T-helper 1 cell treated with Interleukin-12 subunit alpha and Interleukin-12 subunit beta and Interleukin-4 antibody, amounts not matched to agents 30 ng/mL and 1 ng/mL, for 36 hours (primary cell): ENCODE measurements at regions not wholly inside any gene's neighbourhood (a gene's known extent, or its start where the extent isn't known, plus 50 kb on each side); places are given as distances from the start of the nearest gene placed in this dataset.

ENCODE experiments used
- intact Hi-C: fragments of 100-400 bp; cut with micrococcal nuclease; formaldehyde crosslinking; loops from one replicate; pipeline ENCODE4 v1.15.1; 2024

DNA sequence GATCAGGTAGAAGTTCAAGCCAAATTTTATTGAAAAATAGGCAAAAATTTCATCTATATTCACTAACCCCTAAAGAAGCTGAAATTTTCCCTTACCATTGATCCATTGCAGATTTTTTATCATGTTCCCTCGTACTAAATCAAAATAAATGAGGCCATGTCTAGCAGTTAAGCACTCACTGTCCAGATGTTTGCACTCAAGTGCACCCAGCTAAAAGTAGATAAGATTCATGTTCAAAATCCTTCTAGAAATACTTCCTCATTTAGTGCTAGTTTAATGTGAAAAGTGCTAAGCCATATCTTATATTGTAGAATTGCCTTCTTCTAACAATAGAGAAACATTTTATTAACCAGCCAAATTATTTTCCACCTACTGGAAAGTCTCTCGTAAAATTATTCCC lies 164.7 kb upstream of the UBE2E2 start:
- intact Hi-C loops: no loop called here

DNA sequence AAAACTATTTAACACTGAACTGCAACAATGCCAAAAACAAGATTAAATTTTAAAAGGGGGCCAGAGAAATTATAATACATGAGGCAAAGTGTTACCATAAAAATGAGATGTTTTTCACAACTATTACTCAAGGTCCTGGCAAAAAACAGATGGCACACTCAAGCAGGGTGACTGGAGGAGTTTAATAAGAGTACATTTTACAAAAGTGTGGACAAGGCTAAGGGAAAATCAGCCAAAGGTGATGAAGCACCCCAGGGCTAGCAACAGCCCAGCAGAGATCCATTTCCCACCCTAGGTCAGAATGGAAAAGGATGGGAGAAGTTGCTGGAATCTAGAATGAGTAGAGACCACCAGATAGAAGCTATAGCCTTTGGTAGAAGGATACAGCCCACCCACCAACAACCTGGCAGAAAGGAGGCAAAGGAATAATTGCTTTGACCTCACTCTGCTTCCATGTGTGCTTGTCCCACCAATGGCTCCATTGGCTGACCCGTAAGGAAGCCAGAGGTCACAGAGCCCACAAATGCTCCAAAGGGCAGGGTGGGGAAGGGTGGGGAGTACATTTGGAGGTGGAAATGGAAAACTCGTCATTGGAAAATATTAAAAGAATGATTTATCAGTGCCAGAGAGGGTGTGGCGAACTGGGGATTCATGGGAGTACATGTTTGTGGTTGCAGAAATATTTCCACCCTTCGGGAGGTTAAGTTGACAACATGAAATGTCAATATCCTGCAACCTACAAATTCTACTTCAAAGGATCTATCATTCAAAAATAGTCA lies 161.0 kb upstream of the UBE2E2 start:
- intact Hi-C loops: no loop called here

DNA sequence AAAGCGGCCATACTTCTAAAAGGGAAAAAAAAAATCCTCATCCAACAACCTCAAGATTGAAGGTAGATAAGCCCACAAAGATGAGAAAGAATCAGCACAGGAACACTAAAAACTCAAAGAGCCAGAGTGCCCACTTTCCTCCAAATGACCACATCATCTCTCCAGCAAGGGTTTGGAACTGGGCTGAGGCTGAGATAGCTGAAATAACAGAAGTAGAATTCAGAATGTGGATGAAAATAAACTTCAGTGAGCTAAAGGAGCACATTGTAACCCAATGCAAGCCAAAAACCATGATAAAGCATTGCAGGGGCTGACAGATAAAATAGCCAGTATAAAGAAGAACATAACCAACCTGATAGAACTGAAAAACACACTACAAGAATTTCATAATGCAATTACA lies 158.7 kb upstream of the UBE2E2 start:
- intact Hi-C loops: no loop called here

DNA sequence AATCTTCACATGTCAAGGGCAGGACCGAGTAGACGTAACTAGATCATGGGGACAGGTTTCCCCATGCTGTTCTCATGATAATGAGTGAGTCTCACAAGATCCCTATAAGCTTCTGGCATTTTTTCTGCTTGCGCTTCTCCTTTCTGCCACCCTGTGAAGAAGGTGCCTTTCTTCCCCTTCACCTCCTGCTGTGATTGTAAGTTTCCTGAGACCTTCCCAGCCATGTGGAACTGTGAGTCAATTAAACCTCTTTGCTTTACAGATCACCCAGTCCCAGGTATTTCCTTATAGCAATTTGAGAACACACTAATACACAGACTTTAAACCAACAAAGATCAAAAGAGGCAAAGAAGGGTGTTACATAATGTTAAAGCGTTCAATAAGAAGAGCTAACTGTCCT lies 156.6 kb upstream of the UBE2E2 start:
- intact Hi-C loops: no loop called here

DNA sequence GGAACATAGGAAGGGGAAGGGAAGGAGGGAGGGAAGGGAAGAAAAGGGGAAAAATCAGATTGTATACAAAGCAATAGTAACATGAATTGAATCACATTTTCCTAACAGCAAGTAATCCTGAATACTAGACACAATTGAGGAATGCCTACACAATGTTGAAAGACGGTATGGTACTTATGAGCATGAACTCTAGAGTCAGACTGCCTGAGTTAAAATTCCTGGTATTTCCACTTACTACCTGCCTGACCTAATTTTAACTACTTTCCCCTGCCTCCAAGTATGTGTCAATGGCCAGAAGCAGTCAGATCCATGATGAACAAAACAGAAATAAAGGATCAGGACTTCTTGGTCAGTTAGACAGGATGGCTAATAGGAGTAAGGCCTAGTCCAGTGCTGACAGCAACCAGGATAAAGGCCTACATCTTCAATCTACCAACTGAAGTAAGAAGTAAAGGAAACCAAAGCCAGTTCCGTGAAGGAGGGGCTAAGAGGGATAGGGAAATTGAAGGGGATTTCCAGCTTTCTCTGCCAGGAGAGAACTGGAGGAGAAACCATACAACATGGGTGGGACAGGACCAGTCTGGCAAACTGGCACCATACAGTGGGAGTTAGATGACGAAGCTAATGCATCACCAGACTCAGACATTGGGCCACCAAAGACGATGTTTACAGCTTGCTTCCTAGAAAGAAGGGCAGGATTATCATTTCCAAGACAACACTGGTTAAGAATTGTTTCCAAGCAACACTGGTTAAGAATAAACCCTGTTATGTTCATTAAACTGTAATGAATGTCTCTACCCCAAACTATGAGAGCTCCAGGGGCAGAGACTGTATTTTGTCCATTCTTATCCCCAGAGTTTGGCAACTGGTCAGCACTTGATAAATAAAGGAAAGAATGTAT lies 151.6 kb upstream of the UBE2E2 start:
- intact Hi-C loops: no loop called here

DNA sequence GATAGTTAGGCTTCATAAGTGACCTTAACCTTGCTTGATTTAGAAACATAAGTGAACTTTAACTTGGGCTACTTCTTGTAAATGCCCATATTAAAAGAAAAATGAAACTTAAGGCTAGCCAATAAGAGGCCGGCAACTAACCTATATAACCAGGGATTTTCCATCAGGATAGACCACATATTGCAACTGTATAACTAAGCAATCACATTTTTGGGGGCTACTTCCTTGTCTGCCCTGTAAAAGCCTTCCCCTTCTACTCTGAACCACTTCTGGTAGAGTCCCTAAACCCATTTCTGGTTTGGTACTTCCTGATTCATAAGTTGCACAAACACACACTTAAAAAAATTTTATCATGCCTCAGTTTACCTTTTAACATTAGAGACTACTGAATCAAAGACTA lies 150.9 kb upstream of the UBE2E2 start:
- intact Hi-C loops: no loop called here

DNA sequence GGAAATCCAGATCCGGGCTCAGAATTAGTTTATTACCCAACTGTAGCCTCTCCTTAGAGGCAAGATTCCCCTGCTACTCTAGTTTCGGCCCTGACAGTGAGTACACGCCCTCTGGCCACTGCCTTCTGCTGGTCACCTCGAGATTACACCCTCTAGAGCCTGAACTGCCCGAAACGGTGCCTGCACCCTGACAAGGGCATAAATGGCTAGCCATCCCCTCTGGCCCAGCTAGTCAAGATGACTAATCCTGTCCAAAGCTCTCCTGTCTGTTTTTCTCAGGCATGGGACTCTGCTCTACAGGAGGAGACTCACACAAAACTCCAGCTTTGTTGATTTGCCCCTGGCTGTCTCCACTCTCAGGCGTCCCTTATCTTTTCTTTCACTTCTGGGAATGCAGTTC lies 150.5 kb upstream of the UBE2E2 start:
- intact Hi-C loops: no loop called here

DNA sequence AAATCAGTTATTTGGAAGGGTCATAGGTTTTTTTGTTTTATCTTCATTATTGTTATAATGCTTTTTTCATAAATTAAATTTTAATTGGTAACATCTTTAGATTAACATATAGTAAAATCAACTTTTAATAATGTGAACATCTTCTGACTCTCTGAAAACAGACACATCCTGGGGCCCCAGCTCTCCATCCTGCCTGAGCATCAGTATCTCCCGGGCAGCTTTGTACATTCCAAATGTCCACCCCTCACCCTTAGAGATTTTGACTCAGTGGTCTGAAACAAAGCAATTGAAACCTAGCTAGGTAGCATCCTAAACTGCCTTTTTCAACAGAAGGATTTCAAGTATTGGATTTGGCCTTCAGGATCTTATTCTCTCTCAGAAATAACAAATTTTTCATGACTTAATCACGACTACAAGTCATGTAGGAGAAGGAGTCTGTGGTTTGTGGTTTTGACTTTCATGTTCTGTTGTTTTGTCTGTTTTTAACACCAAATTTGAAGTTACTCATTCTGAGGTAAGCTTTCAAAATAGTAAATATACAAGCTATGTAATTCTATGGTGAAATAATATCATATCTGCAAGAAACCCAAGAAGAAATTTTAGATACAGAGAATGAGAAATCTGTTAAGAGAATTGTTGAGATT lies 147.3 kb upstream of the UBE2E2 start:
- intact Hi-C loops: no loop called here

DNA sequence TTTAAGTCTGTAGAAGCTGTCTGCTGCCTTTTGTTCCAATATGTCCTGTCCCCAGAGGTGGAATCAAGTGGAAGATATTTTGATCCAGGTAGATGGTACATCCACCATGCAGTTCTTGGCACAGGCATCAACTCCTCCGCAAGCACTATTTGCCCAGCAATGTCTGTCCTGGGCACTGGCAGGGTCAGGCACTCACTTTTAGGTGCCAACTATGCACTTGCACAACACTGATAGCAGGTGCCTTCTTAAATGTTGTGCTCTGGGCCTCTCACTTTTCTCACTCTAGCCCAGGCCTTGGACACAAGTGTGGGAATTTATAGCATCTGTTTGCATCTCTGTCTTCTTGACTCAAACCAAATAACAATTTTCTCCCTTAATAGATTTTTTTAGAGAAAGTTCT lies 140.5 kb upstream of the UBE2E2 start:
- intact Hi-C loops: no loop called here

DNA sequence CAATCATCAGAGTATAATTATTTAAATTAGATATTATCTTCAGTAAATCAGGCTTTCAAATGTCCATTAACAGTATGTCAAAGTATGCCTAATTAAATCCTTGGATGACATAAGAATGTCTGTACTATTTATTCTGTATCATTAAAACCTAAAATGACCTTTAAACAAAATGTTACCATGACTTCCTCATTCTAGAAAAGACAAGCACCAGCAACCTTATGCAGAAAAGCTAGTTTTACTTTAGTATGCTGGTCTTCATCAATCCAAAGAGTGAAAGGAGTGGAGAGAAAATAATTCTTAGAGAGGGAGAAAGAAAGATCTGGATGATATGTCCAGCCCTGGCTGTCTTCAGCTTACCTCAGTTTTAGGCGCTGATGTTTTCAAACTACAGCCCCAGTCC lies 140.1 kb upstream of the UBE2E2 start:
- intact Hi-C loops: no loop called here

DNA sequence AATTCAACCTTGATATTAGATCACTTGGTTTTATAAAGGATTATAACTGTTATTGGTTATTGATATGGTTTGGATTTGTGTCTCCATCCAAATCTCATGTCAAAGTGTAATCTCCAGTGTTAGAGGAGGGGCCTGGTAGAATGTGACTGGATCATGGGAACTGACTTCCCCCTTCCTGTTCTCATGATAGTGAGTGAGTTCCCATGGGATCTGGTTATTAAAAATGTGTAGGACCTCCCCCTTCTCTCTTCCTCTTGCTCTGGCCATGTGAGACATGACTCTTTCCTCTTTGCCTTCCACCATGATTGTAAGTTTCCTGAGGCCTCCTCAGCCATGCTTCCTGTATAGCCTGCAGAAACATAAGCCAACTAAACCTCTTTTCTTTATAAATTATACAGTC lies 136.0 kb upstream of the UBE2E2 start:
- intact Hi-C loops: no loop called here

DNA sequence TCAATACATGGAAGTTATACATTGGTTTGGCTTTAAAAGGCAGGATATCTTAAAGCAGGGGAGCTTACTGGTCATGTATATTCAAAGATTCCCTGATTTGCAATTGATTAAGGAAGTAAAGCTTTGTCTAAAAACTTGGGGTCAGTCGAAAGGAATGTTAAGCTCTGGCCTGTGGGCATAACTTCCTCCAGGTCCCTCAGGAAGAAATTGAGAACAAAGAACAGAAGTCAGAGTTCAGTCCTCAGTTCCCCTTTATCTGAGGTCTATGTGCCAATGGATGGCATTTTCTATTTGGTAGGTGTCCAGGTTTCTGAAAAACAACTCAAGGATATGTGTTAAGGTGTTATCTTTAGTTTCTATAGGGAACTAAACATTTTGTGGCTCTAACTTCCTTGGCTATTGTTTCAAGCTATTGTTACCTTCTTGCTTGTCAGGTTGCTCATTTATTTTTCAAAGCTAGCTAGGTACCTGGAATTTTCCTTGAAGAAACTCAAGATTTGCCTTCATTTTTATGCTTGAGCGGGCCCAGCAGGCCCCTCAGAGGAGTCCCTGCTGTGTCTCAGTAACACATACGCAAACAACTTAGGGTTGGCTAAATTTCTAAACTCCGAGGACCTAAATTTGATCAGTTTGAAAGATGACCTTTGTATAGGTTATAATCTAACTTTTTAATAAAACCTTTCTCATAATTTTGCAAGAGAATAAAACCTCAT lies 135.0 kb upstream of the UBE2E2 start:
- intact Hi-C loops: no loop called here

DNA sequence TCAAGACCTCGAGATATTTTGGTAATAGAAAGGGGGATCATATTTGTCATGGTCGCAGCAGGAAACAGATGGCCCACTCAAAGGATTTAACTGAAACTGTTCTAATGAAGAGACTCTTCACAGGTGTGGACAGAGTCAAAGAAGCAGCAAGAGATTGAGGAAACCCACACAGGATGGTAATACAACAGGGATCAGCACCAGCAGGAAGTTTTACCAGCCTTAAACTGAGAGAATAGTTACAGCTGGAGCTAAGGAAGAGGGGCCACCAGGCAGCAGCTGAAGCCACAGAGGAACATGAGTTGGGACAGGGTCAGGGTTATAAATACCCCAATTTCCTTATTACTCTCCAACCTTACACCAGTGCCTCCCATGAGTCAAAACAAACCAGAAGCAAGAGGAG lies 131.8 kb upstream of the UBE2E2 start:
- intact Hi-C loops: no loop called here

DNA sequence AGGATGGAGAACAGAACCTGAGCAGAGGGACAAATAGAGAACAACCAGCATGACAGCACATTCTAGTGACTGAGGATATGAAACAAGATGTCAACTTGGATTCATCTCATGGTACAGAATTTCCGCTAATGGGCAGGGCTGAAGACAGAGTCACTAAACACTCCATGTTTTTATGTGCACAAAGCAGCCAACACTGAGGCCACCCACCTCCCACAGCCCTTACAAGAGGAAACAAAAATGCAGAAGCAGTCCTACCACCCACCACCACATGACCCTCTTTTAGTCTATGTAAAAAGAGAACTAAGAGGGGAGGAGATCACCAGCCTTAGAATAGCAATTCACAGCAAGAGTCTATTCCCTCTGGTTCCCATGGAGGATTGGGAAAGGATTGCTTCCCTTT lies 131.4 kb upstream of the UBE2E2 start:
- intact Hi-C loops: no loop called here

DNA sequence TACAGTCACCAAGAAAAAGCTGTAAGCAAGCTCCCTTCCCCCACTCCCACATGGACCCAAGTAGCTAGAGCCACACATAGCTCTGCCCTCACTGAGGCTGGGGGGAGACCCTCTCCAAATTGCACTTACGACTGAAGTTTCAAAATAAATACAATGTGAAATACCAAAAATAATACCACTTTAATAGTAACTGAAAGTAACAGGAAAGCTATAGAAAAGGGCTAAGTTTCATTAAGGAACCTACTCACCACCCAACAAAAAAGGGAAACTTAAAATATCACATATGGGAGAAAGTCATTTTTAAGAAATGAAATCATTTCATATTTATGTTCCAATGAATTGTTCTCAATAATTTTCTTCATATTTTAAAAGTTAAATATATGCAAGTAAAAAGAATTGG lies 130.4 kb upstream of the UBE2E2 start:
- intact Hi-C loops: no loop called here

DNA sequence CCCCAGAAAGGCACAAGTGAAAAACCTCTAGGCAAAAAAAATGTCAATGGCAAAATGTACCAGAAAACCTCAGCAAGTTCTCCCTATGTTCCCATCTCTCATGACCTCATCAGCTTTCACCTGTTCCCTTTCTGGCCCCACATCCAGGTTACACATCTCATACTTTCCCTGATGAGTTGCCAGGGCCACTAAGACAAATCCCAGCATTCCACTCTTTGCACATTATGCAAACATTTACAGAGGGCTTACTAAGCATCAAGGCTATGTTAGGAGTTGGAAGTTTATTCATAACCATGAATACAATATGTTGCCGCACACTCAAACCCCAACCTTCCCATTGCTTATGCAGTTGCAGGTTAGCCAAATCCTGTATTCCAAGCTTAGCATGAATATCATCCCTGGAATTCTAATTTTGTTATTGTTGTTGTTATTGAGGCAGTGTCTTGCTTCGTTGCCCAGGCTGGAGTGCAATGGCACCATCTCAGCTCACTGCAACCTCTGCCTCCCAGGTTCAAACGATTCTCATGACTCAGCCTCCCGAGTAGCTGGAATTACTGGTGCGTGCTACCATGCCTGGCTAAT lies 129.3 kb upstream of the UBE2E2 start:
- intact Hi-C loops: no loop called here

DNA sequence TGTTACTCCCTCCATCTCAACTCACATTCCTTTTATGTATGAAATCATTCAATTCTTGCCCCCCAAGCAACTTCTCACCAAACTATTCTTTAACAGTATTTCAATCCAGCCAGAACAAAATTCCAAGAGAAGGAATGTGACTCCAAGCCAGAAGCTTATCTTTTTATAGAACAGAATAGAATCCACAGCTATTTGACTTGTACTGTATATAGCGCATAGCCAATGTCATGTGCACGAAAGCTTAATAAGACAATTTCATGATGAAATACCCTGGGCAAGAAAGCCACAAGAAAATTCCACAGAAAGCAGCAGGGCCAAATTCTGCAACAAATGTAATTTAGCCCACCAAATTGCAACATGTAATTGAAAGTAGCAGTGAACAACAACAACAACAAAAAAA lies 127.6 kb upstream of the UBE2E2 start:
- intact Hi-C loops: no loop called here

DNA sequence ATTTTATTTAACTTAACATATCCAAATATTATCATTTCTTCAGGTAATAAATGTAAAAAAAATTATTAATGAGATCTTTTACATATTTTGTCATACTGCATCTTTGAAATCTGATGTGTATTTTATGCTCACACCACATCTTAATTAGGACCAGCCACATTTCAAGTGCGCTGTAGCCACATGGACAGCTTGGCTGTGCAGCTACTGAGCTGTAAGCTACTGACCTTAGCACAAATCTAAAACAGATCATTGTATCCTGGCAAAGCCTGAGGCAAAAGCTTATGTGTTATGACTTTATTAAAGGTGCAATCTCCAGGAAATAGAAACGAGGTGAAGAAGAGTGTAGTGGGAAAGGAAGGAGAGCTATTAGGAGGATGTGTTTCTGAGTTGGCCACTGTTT lies 126.7 kb upstream of the UBE2E2 start:
- intact Hi-C loops: no loop called here

DNA sequence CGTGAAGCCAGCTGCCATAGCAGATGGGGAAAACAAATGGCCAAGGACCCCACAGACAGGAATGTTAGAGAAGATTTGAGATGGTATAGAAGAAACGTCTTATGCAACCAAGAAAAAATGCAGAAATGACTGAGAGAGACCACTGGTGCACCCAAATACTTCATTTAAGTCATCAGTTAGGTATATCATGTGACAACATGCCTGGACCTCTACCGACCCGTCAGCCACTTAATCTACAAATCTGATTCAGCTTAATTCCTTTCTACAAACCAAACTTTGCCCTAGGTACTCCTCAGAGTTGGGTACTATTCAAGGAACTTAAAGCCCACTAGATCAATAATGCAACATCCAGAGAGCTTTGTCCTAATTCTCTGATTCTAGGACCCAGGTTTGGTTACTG lies 126.0 kb upstream of the UBE2E2 start:
- intact Hi-C loops: no loop called here

DNA sequence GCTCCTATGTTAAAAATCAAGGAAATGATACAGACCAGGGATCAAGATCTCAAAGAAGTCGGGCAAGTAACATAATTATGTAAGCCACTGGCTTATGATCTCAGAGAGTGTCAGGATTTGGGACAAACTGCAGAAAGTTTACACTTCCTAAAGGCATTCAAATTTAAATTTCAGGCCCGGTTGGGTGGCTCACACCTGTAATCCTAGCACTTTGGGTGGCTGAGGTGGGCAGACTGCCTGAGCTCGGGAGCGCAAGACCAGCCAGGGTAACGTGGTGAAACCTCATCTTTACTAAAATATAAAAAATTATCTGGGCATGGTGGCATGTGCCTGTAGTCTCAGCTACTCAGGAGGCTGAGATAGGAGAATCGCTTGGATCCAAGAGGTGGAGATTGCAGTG lies 124.4 kb upstream of the UBE2E2 start:
- intact Hi-C loops: no loop called here

DNA sequence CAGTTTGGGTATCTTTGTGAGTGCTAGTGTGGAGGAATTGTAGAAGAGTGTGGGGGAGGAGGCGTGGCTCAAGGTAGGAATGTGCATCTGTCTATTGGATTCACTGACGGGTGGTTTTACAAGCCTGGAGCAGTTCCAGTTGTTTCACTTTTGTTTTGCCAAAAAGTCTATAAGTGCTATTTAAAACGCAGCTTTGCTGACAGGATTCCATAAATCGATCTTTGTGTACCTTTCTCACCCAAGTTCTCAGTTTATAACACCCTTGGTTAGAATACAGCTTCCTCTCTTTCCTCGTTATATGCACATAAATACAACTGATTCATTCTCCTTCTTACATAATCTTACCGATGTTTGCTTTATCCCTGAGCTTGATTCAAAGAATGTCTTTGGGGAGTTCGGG lies 123.2 kb upstream of the UBE2E2 start:
- intact Hi-C loops: no loop called here
